ENCODE measurements at regions not wholly inside any gene's neighbourhood (a gene's known extent, or its start where the extent isn't known, plus 50 kb on each side); places are given as distances from the start of the nearest gene placed in this dataset.

GRCh38 chr9:90053027-90053426 is 448.2 kb downstream of the GADD45G start:
- intact Hi-C loops (cut with DNase I; ENCODE audit: low total_unique reads): no loop called here
- no peaks in the 10 kb centered on the region for H3K36me3 ChIP-seq

GRCh38 chr9:90054810-90055209 is 450.0 kb downstream of the GADD45G start:
- intact Hi-C loops (cut with DNase I; ENCODE audit: low total_unique reads): no loop called here
- no peak for TF ChIP-seq POLR2AphosphoS5 (IDR thresholded peaks at IDR 0.05)
- TF ChIP-seq CTCF (IDR thresholded peaks at IDR 0.05): no peak
- no peak for TF ChIP-seq POLR2A (IDR thresholded peaks at IDR 0.05)
- no peak for DNase-seq (ENCODE audit: low spot score in 2 of 2)

More at GRCh38 chr9:90053027-90053426, 448.2 kb downstream of the GADD45G start:
- Histone ChIP-seq H3K27me3 (no peaks in the 10 kb centered on the region), H3K4me3 (no peak overlapping the region), H3K9me3 (no peaks in the 10 kb centered on the region), H3K27ac (no peak overlapping the region), H3K4me1 (no peaks in the 10 kb centered on the region)
- no peak for DNase-seq (ENCODE audit: low spot score in 2 of 2)
- TF ChIP-seq POLR2AphosphoS5 (IDR thresholded peaks at IDR 0.05) (no peak), CTCF (IDR thresholded peaks at IDR 0.05) (no peak), POLR2A (IDR thresholded peaks at IDR 0.05) (no peak)

GRCh38 chr9:90055226-90055625 is 450.4 kb downstream of the GADD45G start:
- no peak for DNase-seq (ENCODE audit: low spot score in 2 of 2)
- Histone ChIP-seq H3K9me3 (no peaks in the 10 kb centered on the region), H3K27me3 (no peaks in the 10 kb centered on the region), H3K27ac (no peak overlapping the region), H3K36me3 (no peaks in the 10 kb centered on the region), H3K4me3 (no peak overlapping the region), H3K4me1 (no peaks in the 10 kb centered on the region)
- intact Hi-C loops (cut with DNase I; ENCODE audit: low total_unique reads): no loop called here
- no peak for TF ChIP-seq POLR2A (IDR thresholded peaks at IDR 0.05)
- no peak for TF ChIP-seq POLR2AphosphoS5 (IDR thresholded peaks at IDR 0.05)
- no peak for TF ChIP-seq CTCF (IDR thresholded peaks at IDR 0.05)

More at GRCh38 chr9:90054810-90055209, 450.0 kb downstream of the GADD45G start:
- no peaks in the 10 kb centered on the region for H3K9me3 ChIP-seq
- no peak overlapping the region for H3K4me3 ChIP-seq
- no peak overlapping the region for H3K27ac ChIP-seq
- H3K36me3 ChIP-seq: no peaks in the 10 kb centered on the region
- H3K27me3 ChIP-seq: no peaks in the 10 kb centered on the region
- no peaks in the 10 kb centered on the region for H3K4me1 ChIP-seq

DNA sequence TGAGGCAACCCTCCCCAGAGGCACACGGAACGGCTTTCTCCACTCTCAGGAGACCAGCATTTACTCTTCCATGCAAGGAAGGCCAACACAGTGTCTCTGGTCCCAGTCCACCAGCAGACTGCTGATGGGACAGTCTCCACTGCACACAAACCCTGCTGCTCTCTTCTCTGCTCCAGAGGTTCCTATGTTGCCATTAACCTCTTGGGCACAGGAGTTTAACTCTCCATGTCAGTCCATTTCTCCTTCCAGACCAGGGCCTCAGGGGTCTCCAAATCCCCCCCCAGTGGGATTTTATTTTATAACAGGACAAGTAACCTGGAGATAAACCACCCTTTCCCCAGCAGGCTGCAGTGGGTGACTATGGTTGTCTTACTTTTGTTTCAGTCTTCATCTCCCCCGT is 452.5 kb downstream of the GADD45G start:
- Histone ChIP-seq H3K36me3 (no peaks in the 10 kb centered on the region), H3K27ac (no peak overlapping the region), H3K27me3 (no peaks in the 10 kb centered on the region), H3K4me3 (no peak overlapping the region), H3K9me3 (no peaks in the 10 kb centered on the region), H3K4me1 (no peaks in the 10 kb centered on the region)
- TF ChIP-seq POLR2A (IDR thresholded peaks at IDR 0.05) (no peak), CTCF (IDR thresholded peaks at IDR 0.05) (no peak), POLR2AphosphoS5 (IDR thresholded peaks at IDR 0.05) (no peak)
- intact Hi-C loops (cut with DNase I; ENCODE audit: low total_unique reads): no loop called here
- DNase-seq (ENCODE audit: low spot score in 2 of 2): no peak

- intact Hi-C loops (cut with DNase I; ENCODE audit: low total_unique reads): no loop called here
- no peak overlapping the region for H3K4me3 ChIP-seq
Measured at GRCh38 chr9:90058182-90058763, 453.5 kb downstream of the GADD45G start.

More at GRCh38 chr9:90058182-90058763, 453.5 kb downstream of the GADD45G start:
- no peaks in the 10 kb centered on the region for H3K4me1 ChIP-seq
- no peaks in the 10 kb centered on the region for H3K9me3 ChIP-seq
- H3K36me3 ChIP-seq: no peaks in the 10 kb centered on the region
- TF ChIP-seq POLR2AphosphoS5 (IDR thresholded peaks at IDR 0.05): no peak
- TF ChIP-seq CTCF (IDR thresholded peaks at IDR 0.05): no peak
- TF ChIP-seq POLR2A (IDR thresholded peaks at IDR 0.05): no peak
- no peak overlapping the region for H3K27ac ChIP-seq
- H3K27me3 ChIP-seq: no peaks in the 10 kb centered on the region
- DNase-seq (ENCODE audit: low spot score in 2 of 2): no peak

Data from breast epithelium (tissue), 4 donors.